Activated B cell treated with CpG ODN at 0.5 μM for 24 hours (primary cell): ENCODE measurements at regions not wholly inside any gene's neighbourhood (a gene's known extent, or its start where the extent isn't known, plus 50 kb on each side); places are given as distances from the start of the nearest gene placed in this dataset.
"Not testable (repeated sequence)": the region's sequence is repeated elsewhere in the genome, so short reads cannot be mapped to it uniquely, and the experiment has no call there.

Source experiments
- ATAC-seq: fragments of 200-7000 bp; cut with Tn5 transposase; one replicate; pipeline ENCODE4 v1.10.0; 2021; ENCODE audit warnings: low read depth, mild to moderate bottlenecking, moderate library complexity
- CTCF ChIA-PET: fragments of 350-600 bp; sonication (Branson Sonifier 250); formaldehyde crosslinking; loops from one replicate; lab custom pipeline; 2021; ENCODE audit warnings: antibody characterized with exemption; lab: Charles Lee
- POLR2A ChIA-PET: fragments of 350-600 bp; sonication (Branson Sonifier 250); formaldehyde crosslinking; loops from one replicate; lab custom pipeline; 2021; ENCODE audit warnings: antibody characterized with exemption; lab: Charles Lee
- DNase-seq: peaks from one replicate; pipeline ENCODE4 v3.0.0; 2022
- H3K27ac Mint-ChIP-seq: one replicate; pipeline ENCODE4 v1.8.0; 2020; ENCODE audit warnings: mixed read lengths
- H3K27me3 Mint-ChIP-seq: one replicate; pipeline ENCODE4 v1.8.0; 2021; ENCODE audit warnings: mixed read lengths
- H3K36me3 Mint-ChIP-seq: one replicate; pipeline ENCODE4 v1.8.0; 2021; ENCODE audit warnings: low read depth, mixed read lengths
- H3K4me1 Mint-ChIP-seq: one replicate; pipeline ENCODE4 v1.8.0; 2021; ENCODE audit warnings: mixed read lengths
- H3K4me3 Mint-ChIP-seq: one replicate; pipeline ENCODE4 v1.8.0; 2020; ENCODE audit warnings: mild to moderate bottlenecking, mixed read lengths
- H3K9me3 Mint-ChIP-seq: one replicate; pipeline ENCODE4 v1.8.0; 2020; ENCODE audit warnings: mixed read lengths
- CTCF ChIP-seq: fragments of 200-600 bp; IDR thresholded peaks from one replicate; pipeline ENCODE4 v1.8.0; 2022; ENCODE audit warnings: antibody characterized with exemption, mild to moderate bottlenecking
- intact Hi-C: fragments of 100-400 bp; cut with micrococcal nuclease; formaldehyde crosslinking; loops from one replicate; pipeline ENCODE4 v1.15.1; 2024

- no peak for DNase-seq
- TF ChIP-seq CTCF = no peak
- Mint-ChIP-seq H3K36me3 (no peaks in the 10 kb centered on the region), H3K27ac (no peak overlapping the region), H3K4me1 (no peaks in the 10 kb centered on the region), H3K27me3 (no peaks in the 10 kb centered on the region), H3K9me3 (no peaks in the 10 kb centered on the region), H3K4me3 (no peak overlapping the region)
- ChIA-PET CTCF (no interaction called here), POLR2A (no interaction called here)
- intact Hi-C loops = no loop called here
- ATAC-seq = no peak
Observed at GRCh38 chr3:36060950-36061349, 319.4 kb upstream of the STAC start.

- no peaks in the 10 kb centered on the region for H3K4me1 Mint-ChIP-seq
- ATAC-seq = no peak
- POLR2A ChIA-PET = no interaction called here
Observed at GRCh38 chr3:36063992-36064391, 316.3 kb upstream of the STAC start.

GRCh38 chr3:36065321-36065720 lies 315.0 kb upstream of the STAC start:
- no peak overlapping the region for H3K27ac Mint-ChIP-seq

More at GRCh38 chr3:36063992-36064391, 316.3 kb upstream of the STAC start:
- no peak for DNase-seq
- Mint-ChIP-seq H3K4me3 (no peak overlapping the region), H3K27ac (no peak overlapping the region), H3K36me3 (no peaks in the 10 kb centered on the region), H3K27me3 (no peaks in the 10 kb centered on the region), H3K9me3 (no peaks in the 10 kb centered on the region)
- CTCF ChIA-PET = no interaction called here
- TF ChIP-seq CTCF = no peak
- intact Hi-C loops = no loop called here

GRCh38 chr3:36075491-36075890 lies 304.8 kb upstream of the STAC start:
- intact Hi-C loops = no loop called here
- no peak overlapping the region for H3K27ac Mint-ChIP-seq
- no peaks in the 10 kb centered on the region for H3K27me3 Mint-ChIP-seq
- ATAC-seq (no peak), DNase-seq (no peak)
- ChIA-PET CTCF (no interaction called here), POLR2A (no interaction called here)
- no peak for TF ChIP-seq CTCF
- H3K36me3 Mint-ChIP-seq = no peaks in the 10 kb centered on the region
- no peaks in the 10 kb centered on the region for H3K9me3 Mint-ChIP-seq
- H3K4me3 Mint-ChIP-seq = no peak overlapping the region
- H3K4me1 Mint-ChIP-seq = peaks cover 9% of the 10 kb centered on the region

More at GRCh38 chr3:36065321-36065720, 315.0 kb upstream of the STAC start:
- ChIA-PET POLR2A (no interaction called here), CTCF (no interaction called here)
- Mint-ChIP-seq H3K9me3 (no peaks in the 10 kb centered on the region), H3K36me3 (no peaks in the 10 kb centered on the region), H3K27me3 (no peaks in the 10 kb centered on the region), H3K4me3 (no peak overlapping the region), H3K4me1 (no peaks in the 10 kb centered on the region)
- ATAC-seq = no peak
- no peak for TF ChIP-seq CTCF
- no peak for DNase-seq
- intact Hi-C loops = no loop called here

- no peak overlapping the region for H3K27ac Mint-ChIP-seq
- H3K36me3 Mint-ChIP-seq = no peaks in the 10 kb centered on the region
- ChIA-PET POLR2A (no interaction called here), CTCF (no interaction called here)
- H3K27me3 Mint-ChIP-seq = no peaks in the 10 kb centered on the region
- no peak for TF ChIP-seq CTCF
- intact Hi-C loops = no loop called here
- no peaks in the 10 kb centered on the region for H3K4me1 Mint-ChIP-seq
- no peak for DNase-seq
- H3K9me3 Mint-ChIP-seq = no peaks in the 10 kb centered on the region
- no peak for ATAC-seq
- H3K4me3 Mint-ChIP-seq = no peak overlapping the region
Observed at GRCh38 chr3:36077320-36077719, 303.0 kb upstream of the STAC start.

- H3K27me3 Mint-ChIP-seq = not testable (repeated sequence)
Observed at GRCh38 chr3:36082958-36083357, 297.3 kb upstream of the STAC start.

More at GRCh38 chr3:36082958-36083357, 297.3 kb upstream of the STAC start:
- H3K4me1 Mint-ChIP-seq, H3K36me3 Mint-ChIP-seq, ATAC-seq, CTCF ChIA-PET, POLR2A ChIA-PET, intact Hi-C loops, H3K9me3 Mint-ChIP-seq, H3K4me3 Mint-ChIP-seq, DNase-seq, H3K27ac Mint-ChIP-seq: not testable (repeated sequence)
